HepG2 (cell line): ENCODE measurements at regions not wholly inside any gene's neighbourhood (a gene's known extent, or its start where the extent isn't known, plus 50 kb on each side); places are given as distances from the start of the nearest gene placed in this dataset.

ENCODE experiments used
- ARID2 ChIP-seq: sonication (generic); formaldehyde crosslinking; IDR thresholded peaks from 2 replicates; pipeline ENCODE4 v1.8.1; 2022; ENCODE audit warnings: mild to moderate bottlenecking, missing genetic modification reagents, borderline replicate concordance
- EP300 ChIP-seq, 3 experiments: sonication (generic) in 1 of 3; formaldehyde crosslinking in 1 of 3; IDR thresholded peaks; 2 replicates each; pipeline versions ENCODE4 v1.5.1 to v1.6.1; 2011 to 2020; ENCODE audit warnings: low read depth in 2 of 3, low read length in 2 of 3, borderline replicate concordance in 1 of 3, improper control_type of control experiment in 1 of 3, mild to moderate bottlenecking in 1 of 3, missing genetic modification reagents in 1 of 3, moderate library complexity in 1 of 3
- HDAC6 ChIP-seq: fragments of 200-600 bp; sonication (generic); IDR thresholded peaks from 2 replicates; pipeline ENCODE4 v1.7.0; 2017; ENCODE audit warnings: mild to moderate bottlenecking, antibody characterized with exemption, low read length, low read depth
- PAXIP1 ChIP-seq: sonication (generic); formaldehyde crosslinking; conservative IDR thresholded peaks from 2 replicates; pipeline ENCODE4 v1.4.0; 2020; ENCODE audit warnings: mild to moderate bottlenecking, missing genetic modification reagents, moderate library complexity
- PRDM15 ChIP-seq: sonication (generic); formaldehyde crosslinking; IDR thresholded peaks from 2 replicates; pipeline ENCODE4 v1.4.0; 2020; ENCODE audit warnings: missing genetic modification reagents
- RAD21 ChIP-seq: fragments of 450-650 bp; formaldehyde crosslinking; IDR thresholded peaks from 2 replicates; pipeline ENCODE4 v1.5.0; 2020; ENCODE audit warnings: mild to moderate bottlenecking
- ZNF670 ChIP-seq: sonication (generic); formaldehyde crosslinking; IDR thresholded peaks from 2 replicates; pipeline ENCODE4 v1.8.0; 2022; ENCODE audit warnings: mild to moderate bottlenecking, missing genetic modification reagents, borderline replicate concordance
- ZNF687 ChIP-seq: sonication (generic); formaldehyde crosslinking; IDR thresholded peaks from 2 replicates; pipeline ENCODE4 v1.5.1; 2020; ENCODE audit warnings: mild to moderate bottlenecking, missing genetic modification reagents, moderate library complexity
- ZNF749 ChIP-seq: sonication (generic); formaldehyde crosslinking; IDR thresholded peaks from 2 replicates; pipeline ENCODE4 v1.8.0; 2022; ENCODE audit warnings: mild to moderate bottlenecking, missing genetic modification reagents, moderate library complexity, borderline replicate concordance

GRCh38 chr1:227427411-227427810 lies 109.1 kb upstream of the CDC42BPA start:
- no peak for TF ChIP-seq ARID2 (CRISPR knock-in tag)
- TF ChIP-seq EP300 (IDR thresholded peaks at IDR 0.05; ENCODE audit: low read depth in 2 of 2, low read length in 2 of 2): no peak
- TF ChIP-seq EP300 (CRISPR knock-in tag; IDR thresholded peaks at IDR 0.05; ENCODE audit: borderline replicate concordance): no peak
- no peak for TF ChIP-seq RAD21 (CRISPR knock-in tag)
- no peak for TF ChIP-seq HDAC6
- no peak for TF ChIP-seq ZNF687 (CRISPR knock-in tag)
- no peak for TF ChIP-seq PAXIP1 (CRISPR knock-in tag)
- no peak for TF ChIP-seq ZNF749 (CRISPR knock-in tag)
- TF ChIP-seq ZNF670 (CRISPR knock-in tag): no peak
- TF ChIP-seq PRDM15 (CRISPR knock-in tag): no peak
